ENCODE measurements at regions not wholly inside any gene's neighbourhood (a gene's known extent, or its start where the extent isn't known, plus 50 kb on each side); places are given as distances from the start of the nearest gene placed in this dataset.
"Not testable (repeated sequence)": the region's sequence is repeated elsewhere in the genome, so short reads cannot be mapped to it uniquely, and the experiment has no call there.

DNA sequence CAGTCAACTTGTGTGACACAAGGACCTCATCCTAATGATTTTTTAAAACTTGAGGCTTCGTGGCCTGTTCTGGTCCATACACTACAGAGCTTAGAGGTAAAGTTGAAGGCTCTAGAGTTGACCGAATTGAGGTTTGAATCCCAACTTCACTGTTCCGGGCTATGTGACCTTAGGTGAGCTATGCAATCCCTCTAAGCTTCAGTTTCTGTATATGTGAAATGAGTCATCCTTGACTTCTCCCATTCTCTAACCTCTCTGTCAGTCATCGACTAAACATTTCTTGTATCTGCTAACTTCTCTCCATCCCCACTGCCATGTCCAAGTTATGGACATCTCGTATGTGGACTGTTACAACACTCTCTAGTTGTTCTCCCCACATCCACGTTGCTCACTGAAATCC is 178.2 kb upstream of the TMEM45B start:
- no peak for DNase-seq (ENCODE audit: low read depth)

DNA sequence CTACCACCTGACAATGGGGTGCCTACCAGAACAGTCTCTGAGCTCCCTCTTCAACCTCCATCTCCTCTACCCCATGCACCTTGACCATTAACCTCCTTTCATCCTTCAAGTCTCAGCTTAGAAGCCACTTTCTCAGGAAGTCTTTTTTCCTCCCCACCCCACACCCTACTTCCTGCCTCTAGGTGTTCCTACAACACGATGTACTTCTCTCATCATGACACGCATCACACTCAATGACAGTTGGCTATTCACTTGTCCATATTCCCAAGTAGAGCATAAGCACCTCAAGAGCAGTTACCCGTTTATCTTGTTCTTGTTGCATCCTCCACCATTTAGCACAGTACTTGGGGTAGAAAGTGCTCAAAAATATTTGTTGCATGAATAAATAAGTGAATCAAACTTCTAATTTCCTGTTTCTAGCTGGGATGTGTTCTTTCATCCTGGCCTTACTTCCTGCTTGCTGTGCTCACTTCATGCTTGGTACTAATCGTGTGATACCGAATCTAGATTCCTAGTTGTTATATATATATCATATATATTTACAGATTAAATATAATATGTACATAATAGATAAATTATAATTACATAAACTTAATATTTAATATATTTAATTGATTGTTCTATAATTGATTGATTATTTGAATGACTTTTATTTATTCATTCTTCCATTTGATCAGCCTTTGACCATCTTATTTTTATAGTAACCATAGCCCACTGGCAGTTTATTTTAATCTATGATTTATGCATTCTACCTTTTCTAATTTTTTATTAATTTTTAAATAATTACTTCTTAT is 177.5 kb upstream of the TMEM45B start:
- no peak for DNase-seq (ENCODE audit: low read depth)

- peak; percentile 81 for DNase-seq (ENCODE audit: low read depth)
Measured at GRCh38 chr11:129639300-129639699, 176.3 kb upstream of the TMEM45B start.

DNA sequence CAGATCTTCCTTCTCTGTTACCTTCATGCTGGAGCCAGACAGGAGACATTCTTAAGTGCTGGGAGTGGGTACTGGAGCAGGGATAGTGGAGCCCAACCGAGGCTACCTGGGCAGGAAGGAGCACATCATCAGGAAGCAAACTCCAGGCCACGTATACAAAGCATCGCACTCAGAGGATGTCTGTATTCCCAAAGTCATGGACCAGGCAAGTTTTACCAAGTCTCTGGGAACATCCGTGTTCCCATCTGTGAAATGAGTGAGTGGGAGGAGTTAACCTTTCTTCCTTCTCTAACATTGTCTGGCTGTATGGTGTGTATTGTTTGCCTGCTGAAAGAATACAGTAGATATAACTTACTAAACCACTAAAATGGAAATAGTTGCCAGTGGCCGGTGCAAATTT is 175.0 kb upstream of the TMEM45B start:
- DNase-seq (ENCODE audit: low read depth): no peak

DNA sequence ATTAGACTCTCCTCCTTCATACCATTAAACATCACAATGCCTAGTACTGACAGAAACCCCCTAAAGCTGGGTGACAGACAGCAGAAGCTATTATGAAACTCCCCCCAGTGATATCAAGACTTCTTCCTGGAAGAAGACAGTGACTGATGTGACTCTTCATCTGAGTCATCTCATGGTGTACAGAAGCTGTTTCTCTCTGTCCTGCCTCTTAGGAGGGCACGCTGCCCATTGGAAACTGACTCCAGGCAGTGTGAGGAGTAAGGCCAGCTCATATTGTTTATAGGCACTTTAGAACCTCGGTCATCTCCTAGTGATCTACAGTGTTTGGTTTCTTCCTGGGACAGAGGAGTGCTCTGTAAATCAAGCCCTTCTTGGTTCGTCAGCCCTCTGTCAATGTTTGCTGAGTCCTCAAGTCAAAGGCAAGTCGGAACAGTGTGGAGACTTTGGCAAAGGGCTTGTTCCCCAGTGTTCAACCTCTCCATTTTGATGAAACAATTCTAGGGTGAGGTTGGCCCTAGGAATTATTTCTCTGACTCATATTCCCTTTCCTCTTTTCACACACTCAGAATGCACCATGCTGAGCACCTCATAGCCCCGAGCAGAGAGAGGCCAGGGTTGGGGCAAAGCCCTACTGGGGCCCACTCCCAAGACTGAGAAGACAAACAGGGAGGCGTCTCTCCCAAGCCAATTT is 172.5 kb upstream of the TMEM45B start:
- peak; percentile 64 for DNase-seq (ENCODE audit: low read depth)

- no peak for DNase-seq (ENCODE audit: low read depth)
Measured at GRCh38 chr11:129644326-129644725, 171.3 kb upstream of the TMEM45B start.

DNA sequence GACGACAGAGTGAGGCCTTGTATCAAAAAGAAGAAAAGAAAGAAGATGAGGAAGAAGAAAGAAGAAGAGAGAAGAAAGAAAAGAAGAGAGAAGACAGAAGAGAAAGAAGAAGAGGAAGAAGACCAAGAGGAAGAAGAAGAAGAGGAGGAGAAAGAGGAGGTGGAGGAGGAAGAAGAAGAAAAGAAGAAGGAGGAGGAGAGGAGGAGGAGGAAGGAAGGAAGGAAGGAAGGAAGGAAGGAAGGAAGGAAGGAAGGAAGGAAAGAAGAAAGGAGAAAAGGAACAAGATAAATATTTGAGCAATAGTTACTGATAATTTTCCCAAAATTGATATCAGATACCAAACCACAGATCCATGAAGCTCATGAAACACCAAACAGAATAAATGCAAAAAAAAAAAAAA is 169.7 kb upstream of the TMEM45B start:
- no peak for DNase-seq (ENCODE audit: low read depth)

DNA sequence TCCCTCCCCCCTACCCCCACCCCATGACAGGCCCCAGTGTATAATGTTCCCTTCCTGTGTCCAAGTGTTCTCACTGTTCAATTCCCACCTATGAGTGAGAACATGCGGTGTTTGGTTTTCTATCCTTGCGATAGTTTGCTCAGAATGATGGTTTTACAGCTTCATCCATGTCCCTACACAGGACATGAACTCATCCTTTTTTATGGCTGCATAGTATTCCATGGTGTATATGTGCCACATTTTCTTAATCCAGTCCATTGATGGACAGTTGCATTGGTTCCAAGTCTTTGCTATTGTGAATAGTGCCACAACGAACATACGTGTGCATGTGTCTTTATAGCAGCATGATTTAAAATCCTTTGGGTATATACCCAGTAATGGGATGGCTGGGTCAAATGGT is 165.6 kb upstream of the TMEM45B start:
- not testable (repeated sequence) for DNase-seq (ENCODE audit: low read depth)

- DNase-seq (ENCODE audit: low read depth): peak; percentile 78
Measured at GRCh38 chr11:129652835-129653234, 162.8 kb upstream of the TMEM45B start.

- no peak for DNase-seq (ENCODE audit: low read depth)
Measured at GRCh38 chr11:129655247-129655832, 160.3 kb upstream of the TMEM45B start.

- no peak for DNase-seq (ENCODE audit: low read depth)
Measured at GRCh38 chr11:129657866-129658525, 157.7 kb upstream of the TMEM45B start.

- no peak for DNase-seq (ENCODE audit: low read depth)
Measured at GRCh38 chr11:129658526-129658867, 157.2 kb upstream of the TMEM45B start.

DNA sequence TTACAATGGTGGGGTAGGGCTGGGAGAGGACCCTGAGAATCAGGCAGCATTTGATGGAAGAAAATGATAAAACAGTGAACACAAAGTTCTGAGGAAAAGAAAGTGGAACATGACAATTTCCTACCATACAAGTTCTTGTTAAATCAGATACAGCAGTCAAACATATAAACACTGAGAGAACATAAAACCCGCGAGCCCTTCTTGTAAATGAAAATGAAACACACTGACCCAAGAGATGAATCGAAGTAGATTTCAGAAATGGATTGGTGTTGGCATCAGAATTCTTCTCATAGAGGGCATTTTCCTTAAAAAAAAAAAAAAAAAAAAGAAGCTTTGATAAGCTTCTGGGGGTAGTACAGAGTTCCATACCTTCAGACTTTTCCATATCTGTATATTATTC is 134.7 kb upstream of the TMEM45B start:
- DNase-seq (ENCODE audit: low read depth): no peak

GRCh38 chr11:129681344-129682114 is 134.1 kb upstream of the TMEM45B start:
- DNase-seq (ENCODE audit: low read depth): no peak

GRCh38 chr11:129686269-129686668 is 129.4 kb upstream of the TMEM45B start:
- DNase-seq (ENCODE audit: low read depth): no peak

DNA sequence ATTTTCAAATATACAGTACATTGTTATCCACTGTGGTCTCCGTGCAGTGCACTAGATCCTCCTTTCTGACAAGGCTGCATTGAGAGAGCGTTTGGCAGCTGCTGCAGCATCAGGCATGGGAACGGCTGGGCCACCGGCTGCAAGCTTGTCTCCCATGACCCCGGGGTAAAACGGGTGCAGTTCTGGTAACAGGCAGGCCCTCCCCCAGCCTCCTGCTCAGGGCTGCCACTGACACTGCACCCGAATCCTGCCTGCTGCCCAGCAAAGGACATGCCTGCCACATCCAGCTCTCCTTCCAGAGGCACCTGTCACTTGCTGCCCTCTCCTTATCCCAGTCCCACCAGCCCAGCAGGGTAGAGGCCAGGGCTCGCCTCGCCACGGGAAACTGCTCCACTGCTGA is 124.5 kb upstream of the TMEM45B start:
- no peak for DNase-seq (ENCODE audit: low read depth)

GRCh38 chr11:129694538-129694937 is 121.1 kb upstream of the TMEM45B start:
- DNase-seq (ENCODE audit: low read depth): no peak

- no peak for DNase-seq (ENCODE audit: low read depth)
Measured at GRCh38 chr11:129694966-129695365, 120.7 kb upstream of the TMEM45B start.

DNA sequence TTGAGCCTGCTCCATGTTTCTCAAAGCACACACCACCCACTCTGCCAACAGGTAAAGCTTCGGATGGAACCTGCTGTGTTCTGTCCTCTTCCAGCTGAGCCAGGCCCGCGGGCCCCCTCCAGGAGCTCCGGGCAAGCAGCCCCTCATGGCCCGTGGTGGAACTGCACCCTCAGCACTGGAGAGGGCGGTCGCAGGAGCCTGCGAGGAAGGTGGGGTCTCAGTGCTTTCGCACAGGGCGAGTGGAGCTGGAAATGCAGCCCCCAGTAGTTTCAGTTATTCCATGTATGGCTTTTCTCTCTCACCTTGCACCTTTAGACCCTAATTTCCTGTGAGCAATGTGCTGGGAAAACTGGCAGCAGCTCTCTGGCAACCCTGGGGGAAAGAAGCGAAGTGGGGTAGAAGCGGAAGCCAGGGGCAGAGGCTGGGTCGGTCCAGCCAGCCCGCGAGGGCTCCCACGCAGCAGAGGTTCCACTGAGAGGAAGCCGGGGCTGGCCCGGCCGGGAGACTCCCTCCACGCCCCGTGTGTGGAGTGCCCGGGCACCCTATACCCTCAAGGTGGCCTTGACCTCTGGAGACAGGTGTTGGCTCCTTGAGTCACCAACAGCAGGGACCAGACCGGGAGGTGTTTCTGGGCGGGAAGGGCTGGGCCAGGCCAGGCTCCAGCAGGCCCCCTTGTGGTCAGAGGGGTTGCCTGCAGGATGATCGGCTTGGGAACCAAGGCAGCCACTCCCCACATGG is 119.9 kb upstream of the TMEM45B start:
- DNase-seq (ENCODE audit: low read depth): no peak

GRCh38 chr11:129696309-129696989 is 119.2 kb upstream of the TMEM45B start:
- DNase-seq (ENCODE audit: low read depth): no peak

GRCh38 chr11:129698212-129698611 is 117.4 kb upstream of the TMEM45B start:
- DNase-seq (ENCODE audit: low read depth): no peak

All from fibroblast of gingiva (primary cell).